HEK293 (cell line): ENCODE measurements at regions not wholly inside any gene's neighbourhood (a gene's known extent, or its start where the extent isn't known, plus 50 kb on each side); places are given as distances from the start of the nearest gene placed in this dataset.

ENCODE experiments used
- CTCF ChIA-PET: fragments of 350-600 bp; formaldehyde crosslinking; extraction: SDS; loops from one replicate; lab custom pipeline; 2021; ENCODE audit warnings: antibody characterized with exemption; lab: Yijun Ruan, JAX
- POLR2A ChIA-PET: fragments of 300-600 bp; formaldehyde crosslinking; extraction: SDS; loops from one replicate; lab custom pipeline; 2020; ENCODE audit warnings: antibody characterized with exemption, inconsistent platforms; lab: Yijun Ruan, JAX
- H3K27ac ChIP-seq: fragments of 200-500 bp; sonication (Bioruptor generic); 2 replicates; pipeline ENCODE4 v1.5.1; 2014; ENCODE audit warnings: low read depth, low read length, control low read depth, inconsistent platforms; ENCODE audit errors: extremely low read depth
- H3K36me3 ChIP-seq, 2 experiments: fragments of 200-500 bp in 1 of 2; sonication (Bioruptor generic) in 1 of 2; 1 replicate in 1 of 2; 2 replicates in 1 of 2; pipeline ENCODE4 v1.5.1; 2014 to 2017; ENCODE audit warnings: inconsistent platforms in 2 of 2, low read length in 2 of 2; ENCODE audit not compliant: control insufficient read depth in 2 of 2, insufficient read depth in 1 of 2
- H3K4me1 ChIP-seq: fragments of 200-500 bp; sonication (Bioruptor generic); 2 replicates; pipeline ENCODE4 v1.5.1; 2014; ENCODE audit warnings: mild to moderate bottlenecking, low read length, inconsistent platforms; ENCODE audit not compliant: control insufficient read depth, insufficient read depth
- H3K4me3 ChIP-seq: 2 replicates; pipeline ENCODE4 v1.5.1; 2011; ENCODE audit warnings: low read depth, mild to moderate bottlenecking, control low read depth, low read length, moderate library complexity
- H3K9me3 ChIP-seq: fragments of 200-500 bp; sonication (Bioruptor generic); 2 replicates; pipeline ENCODE4 v1.5.1; 2014; ENCODE audit warnings: low read depth, low read length, inconsistent platforms; ENCODE audit not compliant: control insufficient read depth, insufficient read depth
- BCL11B ChIP-seq: fragments of 450-650 bp; formaldehyde crosslinking; IDR thresholded peaks from 2 replicates; pipeline ENCODE4 v1.5.1; 2016; ENCODE audit warnings: low read depth, missing biosample characterization, missing genetic modification characterization
- FEZF1 ChIP-seq: fragments of 450-650 bp; formaldehyde crosslinking; IDR thresholded peaks from 2 replicates; pipeline ENCODE4 v1.5.1; 2016; ENCODE audit warnings: missing biosample characterization, missing genetic modification characterization
- GLIS1 ChIP-seq: fragments of 450-650 bp; formaldehyde crosslinking; IDR thresholded peaks from 2 replicates; pipeline ENCODE4 v1.5.1; 2016; ENCODE audit warnings: missing biosample characterization, missing genetic modification characterization
- HOXD13 ChIP-seq: sonication (generic); formaldehyde crosslinking; IDR thresholded peaks from 2 replicates; pipeline ENCODE4 v1.8.0; 2022; ENCODE audit warnings: missing genetic modification reagents, borderline replicate concordance
- IKZF3 ChIP-seq: fragments of 450-650 bp; IDR thresholded peaks from 2 replicates; pipeline ENCODE4 v1.5.0; 2018; ENCODE audit warnings: missing biosample characterization, mild to moderate bottlenecking, missing genetic modification characterization, moderate library complexity
- KLF8 ChIP-seq: fragments of 450-650 bp; formaldehyde crosslinking; IDR thresholded peaks from 2 replicates; pipeline ENCODE4 v1.5.1; 2016; ENCODE audit warnings: missing biosample characterization, missing genetic modification characterization
- MEIS1 ChIP-seq: sonication (generic); formaldehyde crosslinking; IDR thresholded peaks from 2 replicates; pipeline ENCODE4 v1.8.1; 2022; ENCODE audit warnings: missing genetic modification reagents, mild to moderate bottlenecking, borderline replicate concordance
- OVOL3 ChIP-seq: fragments of 450-650 bp; formaldehyde crosslinking; IDR thresholded peaks from 2 replicates; pipeline ENCODE4 v1.5.1; 2016; ENCODE audit warnings: missing biosample characterization, missing genetic modification characterization
- YY2 ChIP-seq: fragments of 450-650 bp; formaldehyde crosslinking; IDR thresholded peaks from 2 replicates; pipeline ENCODE4 v1.5.1; 2016; ENCODE audit warnings: missing biosample characterization, missing genetic modification characterization
- ZFP69B ChIP-seq: fragments of 450-650 bp; formaldehyde crosslinking; IDR thresholded peaks from 2 replicates; pipeline ENCODE4 v1.5.1; 2016; ENCODE audit warnings: missing biosample characterization, missing genetic modification characterization
- ZNF112 ChIP-seq: fragments of 450-650 bp; formaldehyde crosslinking; IDR thresholded peaks from 2 replicates; pipeline ENCODE4 v1.5.0; 2017; ENCODE audit warnings: missing biosample characterization, missing genetic modification characterization
- ZNF140 ChIP-seq: fragments of 450-650 bp; formaldehyde crosslinking; IDR thresholded peaks from 2 replicates; pipeline ENCODE4 v1.5.1; 2016; ENCODE audit warnings: missing biosample characterization, missing genetic modification characterization
- ZNF155 ChIP-seq: fragments of 450-650 bp; formaldehyde crosslinking; IDR thresholded peaks from 2 replicates; pipeline ENCODE4 v1.5.1; 2016; ENCODE audit warnings: missing biosample characterization, missing genetic modification characterization
- ZNF157 ChIP-seq: fragments of 450-650 bp; formaldehyde crosslinking; IDR thresholded peaks from 2 replicates; pipeline ENCODE4 v1.5.1; 2016; ENCODE audit warnings: missing biosample characterization, missing genetic modification characterization
- ZNF19 ChIP-seq: fragments of 450-650 bp; formaldehyde crosslinking; IDR thresholded peaks from 2 replicates; pipeline ENCODE4; 2016; ENCODE audit warnings: missing biosample characterization, missing genetic modification characterization, low read depth
- ZNF341 ChIP-seq: fragments of 450-650 bp; formaldehyde crosslinking; IDR thresholded peaks from 2 replicates; pipeline ENCODE4; 2016; ENCODE audit warnings: low read depth, missing biosample characterization, missing genetic modification characterization
- ZNF37A ChIP-seq: fragments of 450-650 bp; IDR thresholded peaks from 2 replicates; pipeline ENCODE4 v1.5.1; 2018; ENCODE audit warnings: missing biosample characterization, missing genetic modification characterization
- ZNF391 ChIP-seq: fragments of 450-650 bp; formaldehyde crosslinking; IDR thresholded peaks from 2 replicates; pipeline ENCODE4 v1.5.1; 2016; ENCODE audit warnings: low read depth, missing biosample characterization, missing genetic modification characterization, borderline replicate concordance
- ZNF394 ChIP-seq: fragments of 450-650 bp; formaldehyde crosslinking; IDR thresholded peaks from 2 replicates; pipeline ENCODE4 v1.5.1; 2016; ENCODE audit warnings: missing biosample characterization, missing genetic modification characterization, mild to moderate bottlenecking, moderate library complexity, borderline replicate concordance
- ZNF48 ChIP-seq: fragments of 450-650 bp; formaldehyde crosslinking; IDR thresholded peaks from 2 replicates; pipeline ENCODE4 v1.5.1; 2016; ENCODE audit warnings: missing biosample characterization, missing genetic modification characterization
- ZNF529 ChIP-seq: fragments of 450-650 bp; formaldehyde crosslinking; IDR thresholded peaks from 2 replicates; pipeline ENCODE4 v1.5.1; 2017; ENCODE audit warnings: missing genetic modification characterization, missing biosample characterization; ENCODE audit not compliant: insufficient replicate concordance
- ZNF621 ChIP-seq: fragments of 450-650 bp; formaldehyde crosslinking; IDR thresholded peaks from 2 replicates; pipeline ENCODE4 v1.5.1; 2017; ENCODE audit warnings: missing biosample characterization, missing genetic modification characterization
- ZSCAN16 ChIP-seq: fragments of 450-650 bp; formaldehyde crosslinking; IDR thresholded peaks from 2 replicates; pipeline ENCODE4 v1.5.1; 2016; ENCODE audit warnings: missing biosample characterization, missing genetic modification characterization
- TF ChIP-seq, protein P1 (sequence below): fragments of 450-650 bp; formaldehyde crosslinking; IDR thresholded peaks from 2 replicates; pipeline ENCODE4 v1.5.1; 2016; ENCODE audit warnings: missing biosample characterization, missing genetic modification characterization
- TF ChIP-seq, protein P2 (sequence below): fragments of 450-650 bp; formaldehyde crosslinking; conservative IDR thresholded peaks from 2 replicates; pipeline ENCODE4 v1.5.1; 2016; ENCODE audit warnings: low read depth, missing biosample characterization, missing genetic modification characterization
- TF ChIP-seq, protein P3 (sequence below): fragments of 450-650 bp; formaldehyde crosslinking; IDR thresholded peaks from 2 replicates; pipeline ENCODE4 v1.5.0; 2017; ENCODE audit warnings: missing biosample characterization, missing genetic modification characterization, borderline replicate concordance
- TF ChIP-seq, protein P4 (sequence below): fragments of 450-650 bp; formaldehyde crosslinking; IDR thresholded peaks from 2 replicates; pipeline ENCODE4 v1.5.1; 2016; ENCODE audit warnings: missing biosample characterization, missing genetic modification characterization, borderline replicate concordance

DNA sequence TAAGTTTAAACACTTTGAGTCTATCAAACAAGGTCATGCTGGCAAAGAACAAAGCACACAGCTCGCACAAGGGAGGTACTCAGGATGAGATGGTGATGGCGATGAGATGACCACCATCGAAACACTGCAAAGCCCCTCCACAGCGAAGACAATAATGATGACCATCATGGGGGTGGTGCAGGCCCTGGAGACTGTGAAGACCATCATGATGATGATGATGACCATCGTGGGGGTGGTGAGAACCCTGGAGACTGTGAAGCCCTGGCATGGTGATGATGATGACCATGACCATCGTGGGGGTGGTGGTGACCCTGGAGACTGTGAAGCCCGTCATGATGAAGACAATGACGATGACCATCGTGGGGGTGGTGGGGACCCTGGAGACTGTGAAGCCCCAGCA, 81.6 kb upstream of the SALL3 start:
- ChIA-PET POLR2A (no interaction called here), CTCF (interaction anchor here (2.4 kb wide), 1 partner anchor 23 kb away, joined by 15 read pairs; no protein-coding TSS in a partner anchor)
- Histone ChIP-seq H3K9me3 (no peaks in the 10 kb centered on the region), H3K4me1 (no peaks in the 10 kb centered on the region), H3K4me3 (no peak overlapping the region)
- no peak for TF ChIP-seq OVOL3 (tag by site-specific recombination)
- TF ChIP-seq ZNF621 (tag by site-specific recombination) = no peak
- TF ChIP-seq IKZF3 (tag by site-specific recombination) = no peak
- TF ChIP-seq ZNF391 (tag by site-specific recombination) = no peak
- no peak for TF ChIP-seq ZNF48
- TF ChIP-seq MEIS1 = no peak
- no peak for TF ChIP-seq BCL11B (tag by site-specific recombination)
- TF ChIP-seq, protein P1, sequence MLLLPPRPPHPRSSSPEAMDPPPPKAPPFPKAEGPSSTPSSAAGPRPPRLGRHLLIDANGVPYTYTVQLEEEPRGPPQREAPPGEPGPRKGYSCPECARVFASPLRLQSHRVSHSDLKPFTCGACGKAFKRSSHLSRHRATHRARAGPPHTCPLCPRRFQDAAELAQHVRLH (tag by site-specific recombination) = no peak
- no peak for TF ChIP-seq ZNF394 (tag by site-specific recombination)
- no peak for TF ChIP-seq YY2 (tag by site-specific recombination)
- TF ChIP-seq HOXD13 (CRISPR knock-in tag) = no peak
- TF ChIP-seq, all 188 proteins: peak for 0
- Histone ChIP-seq H3K36me3 (no peaks in the 10 kb centered on the region), H3K27ac (no peak overlapping the region)

DNA sequence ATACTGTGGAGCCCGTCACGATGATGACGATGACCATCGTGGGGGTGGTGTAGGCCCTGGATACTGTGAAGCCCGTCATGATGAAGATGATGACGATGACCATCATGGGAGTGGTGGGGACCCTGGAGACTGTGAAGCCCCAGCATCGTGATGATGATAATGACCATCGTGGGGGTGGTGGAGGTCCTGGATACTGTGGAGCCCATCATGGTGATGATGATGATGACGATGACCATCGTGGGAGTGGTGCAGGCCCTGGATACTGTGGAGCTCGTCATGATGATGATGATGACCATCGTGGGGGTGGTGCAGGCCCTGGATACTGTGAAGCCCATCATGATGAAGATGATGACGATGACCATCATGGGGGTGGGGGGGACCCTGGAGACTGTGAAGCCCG, 81.0 kb upstream of the SALL3 start:
- ChIA-PET CTCF (no interaction called here), POLR2A (no interaction called here)
- no peak overlapping the region for H3K27ac ChIP-seq
- H3K9me3 ChIP-seq = no peaks in the 10 kb centered on the region
- H3K4me3 ChIP-seq = no peak overlapping the region
- TF ChIP-seq ZFP69B (tag by site-specific recombination) = no peak
- no peak for TF ChIP-seq ZNF140 (tag by site-specific recombination)
- TF ChIP-seq, protein P2, sequence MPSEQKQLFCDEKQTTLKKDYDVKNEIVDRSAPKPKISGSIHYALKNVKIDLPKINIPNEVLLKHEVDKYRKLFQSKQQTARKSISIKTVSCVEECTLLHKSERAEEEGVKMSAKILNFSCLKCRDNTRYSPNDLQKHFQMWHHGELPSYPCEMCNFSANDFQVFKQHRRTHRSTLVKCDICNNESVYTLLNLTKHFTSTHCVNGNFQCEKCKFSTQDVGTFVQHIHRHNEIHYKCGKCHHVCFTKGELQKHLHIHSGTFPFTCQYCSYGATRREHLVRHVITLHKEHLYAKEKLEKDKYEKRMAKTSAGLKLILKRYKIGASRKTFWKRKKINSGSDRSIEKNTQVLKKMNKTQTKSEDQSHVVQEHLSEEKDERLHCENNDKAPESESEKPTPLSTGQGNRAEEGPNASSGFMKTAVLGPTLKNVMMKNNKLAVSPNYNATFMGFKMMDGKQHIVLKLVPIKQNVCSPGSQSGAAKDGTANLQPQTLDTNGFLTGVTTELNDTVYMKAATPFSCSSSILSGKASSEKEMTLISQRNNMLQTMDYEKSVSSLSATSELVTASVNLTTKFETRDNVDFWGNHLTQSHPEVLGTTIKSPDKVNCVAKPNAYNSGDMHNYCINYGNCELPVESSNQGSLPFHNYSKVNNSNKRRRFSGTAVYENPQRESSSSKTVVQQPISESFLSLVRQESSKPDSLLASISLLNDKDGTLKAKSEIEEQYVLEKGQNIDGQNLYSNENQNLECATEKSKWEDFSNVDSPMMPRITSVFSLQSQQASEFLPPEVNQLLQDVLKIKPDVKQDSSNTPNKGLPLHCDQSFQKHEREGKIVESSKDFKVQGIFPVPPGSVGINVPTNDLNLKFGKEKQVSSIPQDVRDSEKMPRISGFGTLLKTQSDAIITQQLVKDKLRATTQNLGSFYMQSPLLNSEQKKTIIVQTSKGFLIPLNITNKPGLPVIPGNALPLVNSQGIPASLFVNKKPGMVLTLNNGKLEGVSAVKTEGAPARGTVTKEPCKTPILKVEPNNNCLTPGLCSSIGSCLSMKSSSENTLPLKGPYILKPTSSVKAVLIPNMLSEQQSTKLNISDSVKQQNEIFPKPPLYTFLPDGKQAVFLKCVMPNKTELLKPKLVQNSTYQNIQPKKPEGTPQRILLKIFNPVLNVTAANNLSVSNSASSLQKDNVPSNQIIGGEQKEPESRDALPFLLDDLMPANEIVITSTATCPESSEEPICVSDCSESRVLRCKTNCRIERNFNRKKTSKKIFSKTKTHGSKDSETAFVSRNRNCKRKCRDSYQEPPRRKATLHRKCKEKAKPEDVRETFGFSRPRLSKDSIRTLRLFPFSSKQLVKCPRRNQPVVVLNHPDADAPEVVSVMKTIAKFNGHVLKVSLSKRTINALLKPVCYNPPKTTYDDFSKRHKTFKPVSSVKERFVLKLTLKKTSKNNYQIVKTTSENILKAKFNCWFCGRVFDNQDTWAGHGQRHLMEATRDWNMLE (tag by site-specific recombination) = no peak
- TF ChIP-seq ZNF341 (tag by site-specific recombination) = no peak
- no peak for TF ChIP-seq GLIS1
- no peak for TF ChIP-seq FEZF1 (tag by site-specific recombination)
- TF ChIP-seq ZSCAN16 (tag by site-specific recombination) = no peak
- no peak for TF ChIP-seq ZNF621 (tag by site-specific recombination)
- TF ChIP-seq ZNF37A (tag by site-specific recombination) = no peak
- TF ChIP-seq, protein P3, sequence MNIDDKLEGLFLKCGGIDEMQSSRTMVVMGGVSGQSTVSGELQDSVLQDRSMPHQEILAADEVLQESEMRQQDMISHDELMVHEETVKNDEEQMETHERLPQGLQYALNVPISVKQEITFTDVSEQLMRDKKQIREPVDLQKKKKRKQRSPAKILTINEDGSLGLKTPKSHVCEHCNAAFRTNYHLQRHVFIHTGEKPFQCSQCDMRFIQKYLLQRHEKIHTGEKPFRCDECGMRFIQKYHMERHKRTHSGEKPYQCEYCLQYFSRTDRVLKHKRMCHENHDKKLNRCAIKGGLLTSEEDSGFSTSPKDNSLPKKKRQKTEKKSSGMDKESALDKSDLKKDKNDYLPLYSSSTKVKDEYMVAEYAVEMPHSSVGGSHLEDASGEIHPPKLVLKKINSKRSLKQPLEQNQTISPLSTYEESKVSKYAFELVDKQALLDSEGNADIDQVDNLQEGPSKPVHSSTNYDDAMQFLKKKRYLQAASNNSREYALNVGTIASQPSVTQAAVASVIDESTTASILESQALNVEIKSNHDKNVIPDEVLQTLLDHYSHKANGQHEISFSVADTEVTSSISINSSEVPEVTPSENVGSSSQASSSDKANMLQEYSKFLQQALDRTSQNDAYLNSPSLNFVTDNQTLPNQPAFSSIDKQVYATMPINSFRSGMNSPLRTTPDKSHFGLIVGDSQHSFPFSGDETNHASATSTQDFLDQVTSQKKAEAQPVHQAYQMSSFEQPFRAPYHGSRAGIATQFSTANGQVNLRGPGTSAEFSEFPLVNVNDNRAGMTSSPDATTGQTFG (tag by site-specific recombination) = no peak
- TF ChIP-seq ZNF19 = no peak
- no peak for TF ChIP-seq KLF8 (tag by site-specific recombination)
- TF ChIP-seq ZNF529 (tag by site-specific recombination) = no peak
- TF ChIP-seq ZNF155 (tag by site-specific recombination) = no peak
- no peak for TF ChIP-seq ZNF157 (tag by site-specific recombination)
- TF ChIP-seq, protein P4, sequence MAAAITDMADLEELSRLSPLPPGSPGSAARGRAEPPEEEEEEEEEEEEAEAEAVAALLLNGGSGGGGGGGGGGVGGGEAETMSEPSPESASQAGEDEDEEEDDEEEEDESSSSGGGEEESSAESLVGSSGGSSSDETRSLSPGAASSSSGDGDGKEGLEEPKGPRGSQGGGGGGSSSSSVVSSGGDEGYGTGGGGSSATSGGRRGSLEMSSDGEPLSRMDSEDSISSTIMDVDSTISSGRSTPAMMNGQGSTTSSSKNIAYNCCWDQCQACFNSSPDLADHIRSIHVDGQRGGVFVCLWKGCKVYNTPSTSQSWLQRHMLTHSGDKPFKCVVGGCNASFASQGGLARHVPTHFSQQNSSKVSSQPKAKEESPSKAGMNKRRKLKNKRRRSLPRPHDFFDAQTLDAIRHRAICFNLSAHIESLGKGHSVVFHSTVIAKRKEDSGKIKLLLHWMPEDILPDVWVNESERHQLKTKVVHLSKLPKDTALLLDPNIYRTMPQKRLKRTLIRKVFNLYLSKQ = no peak
- TF ChIP-seq ZNF112 (tag by site-specific recombination) = no peak
- H3K4me1 ChIP-seq = no peaks in the 10 kb centered on the region
- no peaks in the 10 kb centered on the region for H3K36me3 ChIP-seq
